Loucy (cell line): ENCODE measurements at regions not wholly inside any gene's neighbourhood (a gene's known extent, or its start where the extent isn't known, plus 50 kb on each side); places are given as distances from the start of the nearest gene placed in this dataset.

Experiments
- H2AFZ ChIP-seq: fragments of 200-600 bp; sonication (generic); 2 replicates; pipeline ENCODE4 v1.6.0; 2016; ENCODE audit warnings: antibody characterized with exemption, mild to moderate bottlenecking, low read length, moderate library complexity
- H3F3A ChIP-seq: fragments of 200-600 bp; 2 replicates; pipeline ENCODE4 v1.6.0; 2016; ENCODE audit warnings: antibody characterized with exemption, low read depth, mild to moderate bottlenecking
- H3K27me3 ChIP-seq: fragments of 200-600 bp; sonication (generic); 2 replicates; pipeline ENCODE4 v1.6.1; 2014; ENCODE audit warnings: low read length, mild to moderate bottlenecking; ENCODE audit not compliant: insufficient read depth, poor library complexity, severe bottlenecking
- H3K36me3 ChIP-seq: fragments of 200-600 bp; sonication (generic); 2 replicates; pipeline ENCODE4 v1.6.1; 2016; ENCODE audit warnings: low read length; ENCODE audit not compliant: insufficient read depth
- H3K4me1 ChIP-seq: fragments of 200-600 bp; sonication (generic); 2 replicates; pipeline ENCODE4 v1.5.1; 2014; ENCODE audit warnings: low read length, mild to moderate bottlenecking; ENCODE audit not compliant: insufficient read depth, poor library complexity, severe bottlenecking
- H3K4me2 ChIP-seq: fragments of 200-600 bp; sonication (generic); 2 replicates; pipeline ENCODE4 v1.6.0; 2014; ENCODE audit warnings: antibody characterized with exemption, low read length, low read depth, mild to moderate bottlenecking; ENCODE audit not compliant: poor library complexity, severe bottlenecking
- H3K4me3 ChIP-seq: fragments of 200-600 bp; sonication (generic); 2 replicates; pipeline ENCODE4 v1.5.1; 2014; ENCODE audit warnings: low read length, mild to moderate bottlenecking, mixed read lengths; ENCODE audit not compliant: poor library complexity, severe bottlenecking
- H3K79me2 ChIP-seq: fragments of 200-600 bp; sonication (generic); 2 replicates; pipeline ENCODE4 v1.6.1; 2014; ENCODE audit warnings: low read length; ENCODE audit not compliant: insufficient read depth
- H3K9ac ChIP-seq: fragments of 200-600 bp; sonication (generic); 2 replicates; pipeline ENCODE4 v1.6.0; 2014; ENCODE audit warnings: mild to moderate bottlenecking, low read depth, low read length, moderate library complexity; ENCODE audit not compliant: poor library complexity, severe bottlenecking
- H3K9me2 ChIP-seq: fragments of 200-600 bp; sonication (generic); replicated peaks from 2 replicates; pipeline ENCODE4 v1.6.1; 2016; ENCODE audit warnings: low read depth, low read length, mixed read lengths
- H3K9me3 ChIP-seq: fragments of 200-600 bp; sonication (generic); 2 replicates; pipeline ENCODE4 v1.6.1; 2014; ENCODE audit warnings: mild to moderate bottlenecking, antibody characterized with exemption, low read length, low read depth; ENCODE audit not compliant: insufficient read depth
- H4K20me1 ChIP-seq: fragments of 200-600 bp; sonication (generic); 2 replicates; pipeline ENCODE4 v1.6.0; 2014; ENCODE audit warnings: antibody characterized with exemption, low read length, mild to moderate bottlenecking; ENCODE audit not compliant: insufficient read depth, poor library complexity, severe bottlenecking
- EZH2phosphoT487 ChIP-seq: fragments of 200-600 bp; IDR thresholded peaks from 2 replicates; pipeline ENCODE4 v1.6.1; 2018; ENCODE audit warnings: antibody characterized with exemption, mild to moderate bottlenecking, moderate library complexity, borderline replicate concordance
- TF ChIP-seq, protein P1 (sequence below): fragments of 200-600 bp; sonication (generic); conservative IDR thresholded peaks from 2 replicates; pipeline ENCODE4 v1.5.1; 2014; ENCODE audit warnings: mild to moderate bottlenecking, antibody characterized with exemption, low read length

DNA sequence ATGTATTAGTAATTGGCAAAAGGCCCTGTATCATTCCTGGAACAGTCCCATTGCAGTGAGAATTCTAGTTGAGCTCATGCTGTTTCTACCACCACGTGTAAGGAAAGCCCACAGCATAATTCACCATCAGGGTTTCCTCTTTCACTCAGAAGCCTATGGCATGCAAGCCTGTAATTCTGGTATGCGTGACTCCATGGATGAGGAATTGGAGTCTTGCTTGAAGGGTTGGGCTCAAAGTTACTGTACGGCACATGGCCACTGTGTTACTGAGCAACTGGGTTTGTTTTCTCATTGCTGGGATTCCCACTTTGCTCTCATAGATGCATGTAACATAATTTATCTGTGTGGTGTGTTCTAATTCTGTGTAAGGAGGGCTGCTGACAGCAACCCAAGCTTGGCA, 132.3 kb upstream of the NR3C2 start:
- Histone ChIP-seq H3K4me3 (no peak overlapping the region), H3K27me3 (no peaks in the 10 kb centered on the region), H3K4me2 (no peak overlapping the region), H4K20me1 (no peaks in the 10 kb centered on the region), H3K4me1 (no peaks in the 10 kb centered on the region), H3K9ac (no peak overlapping the region), H2AFZ (no peak overlapping the region), H3F3A (no peaks in the 10 kb centered on the region), H3K9me2 (no peaks in the 10 kb centered on the region), H3K79me2 (no peaks in the 10 kb centered on the region), H3K9me3 (no peaks in the 10 kb centered on the region), H3K36me3 (no peaks in the 10 kb centered on the region)
- TF ChIP-seq EZH2phosphoT487 = no peak
- TF ChIP-seq, protein P1, sequence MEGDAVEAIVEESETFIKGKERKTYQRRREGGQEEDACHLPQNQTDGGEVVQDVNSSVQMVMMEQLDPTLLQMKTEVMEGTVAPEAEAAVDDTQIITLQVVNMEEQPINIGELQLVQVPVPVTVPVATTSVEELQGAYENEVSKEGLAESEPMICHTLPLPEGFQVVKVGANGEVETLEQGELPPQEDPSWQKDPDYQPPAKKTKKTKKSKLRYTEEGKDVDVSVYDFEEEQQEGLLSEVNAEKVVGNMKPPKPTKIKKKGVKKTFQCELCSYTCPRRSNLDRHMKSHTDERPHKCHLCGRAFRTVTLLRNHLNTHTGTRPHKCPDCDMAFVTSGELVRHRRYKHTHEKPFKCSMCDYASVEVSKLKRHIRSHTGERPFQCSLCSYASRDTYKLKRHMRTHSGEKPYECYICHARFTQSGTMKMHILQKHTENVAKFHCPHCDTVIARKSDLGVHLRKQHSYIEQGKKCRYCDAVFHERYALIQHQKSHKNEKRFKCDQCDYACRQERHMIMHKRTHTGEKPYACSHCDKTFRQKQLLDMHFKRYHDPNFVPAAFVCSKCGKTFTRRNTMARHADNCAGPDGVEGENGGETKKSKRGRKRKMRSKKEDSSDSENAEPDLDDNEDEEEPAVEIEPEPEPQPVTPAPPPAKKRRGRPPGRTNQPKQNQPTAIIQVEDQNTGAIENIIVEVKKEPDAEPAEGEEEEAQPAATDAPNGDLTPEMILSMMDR = no peak

DNA sequence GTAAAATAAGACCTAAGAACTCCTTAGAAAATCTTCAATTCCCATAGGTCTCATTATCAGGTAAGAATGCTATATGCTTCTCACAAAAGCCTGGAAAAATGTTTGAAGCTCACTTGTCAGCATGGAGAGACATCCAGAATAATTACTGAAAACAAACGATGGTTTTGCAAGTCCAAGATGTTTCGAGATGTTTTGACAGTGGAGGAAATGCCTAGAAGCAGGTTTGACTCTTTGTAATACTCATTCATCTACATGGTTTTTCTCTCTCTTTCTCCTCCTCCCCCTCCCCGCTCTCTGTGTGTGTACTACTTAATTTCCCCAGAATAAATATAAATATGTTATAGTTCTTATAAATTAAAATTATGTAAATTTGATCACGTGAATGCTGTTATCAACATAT, 131.9 kb upstream of the NR3C2 start:
- Histone ChIP-seq H3F3A (no peaks in the 10 kb centered on the region), H4K20me1 (no peaks in the 10 kb centered on the region), H3K9me2 (no peaks in the 10 kb centered on the region), H3K4me1 (no peaks in the 10 kb centered on the region), H3K4me3 (no peak overlapping the region), H3K4me2 (no peak overlapping the region), H3K79me2 (no peaks in the 10 kb centered on the region), H3K36me3 (no peaks in the 10 kb centered on the region), H3K9ac (no peak overlapping the region), H3K27me3 (no peaks in the 10 kb centered on the region), H2AFZ (no peak overlapping the region), H3K9me3 (no peaks in the 10 kb centered on the region)
- TF ChIP-seq, protein P1 = no peak
- TF ChIP-seq EZH2phosphoT487 = no peak

DNA sequence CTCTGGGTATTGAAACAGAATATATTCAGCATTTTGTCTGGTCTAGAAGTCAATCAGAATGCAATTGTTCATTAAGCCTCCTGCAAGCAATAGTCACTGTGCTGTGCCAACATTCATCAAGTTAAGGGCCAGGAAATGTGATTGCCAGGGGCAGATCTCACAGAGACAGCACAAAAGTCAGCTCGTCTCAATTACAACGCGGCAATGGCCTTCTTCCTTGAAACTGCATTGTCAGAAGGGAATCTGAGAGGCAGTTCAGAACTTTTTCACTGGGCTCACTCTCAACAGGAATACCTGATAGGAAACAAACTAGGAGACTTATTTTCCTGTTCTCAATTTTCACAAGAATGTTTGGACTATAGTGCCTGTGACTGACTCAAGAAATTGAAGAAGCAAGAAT, 131.1 kb upstream of the NR3C2 start:
- H2AFZ ChIP-seq = no peak overlapping the region
- TF ChIP-seq, protein P1 = no peak
- no peak for TF ChIP-seq EZH2phosphoT487
- H3K9ac ChIP-seq = no peak overlapping the region
- H3K79me2 ChIP-seq = no peaks in the 10 kb centered on the region
- no peaks in the 10 kb centered on the region for H3K9me3 ChIP-seq
- H3K4me2 ChIP-seq = no peak overlapping the region
- H3K4me3 ChIP-seq = no peak overlapping the region
- H3K9me2 ChIP-seq = no peaks in the 10 kb centered on the region
- H3F3A ChIP-seq = no peaks in the 10 kb centered on the region
- no peaks in the 10 kb centered on the region for H3K36me3 ChIP-seq
- H4K20me1 ChIP-seq = no peaks in the 10 kb centered on the region
- no peaks in the 10 kb centered on the region for H3K27me3 ChIP-seq
- no peaks in the 10 kb centered on the region for H3K4me1 ChIP-seq
